ENCODE measurements at regions not wholly inside any gene's neighbourhood (a gene's known extent, or its start where the extent isn't known, plus 50 kb on each side); places are given as distances from the start of the nearest gene placed in this dataset.

GRCh38 chr12:58367041-58367440 is 425.7 kb downstream of the ATP23 start:
- no peak for DNase-seq (ENCODE audit: low spot score)

GRCh38 chr12:58368001-58368400 is 426.6 kb downstream of the ATP23 start:
- DNase-seq (ENCODE audit: low spot score): no peak

- DNase-seq (ENCODE audit: low spot score): no peak
Measured at GRCh38 chr12:58369576-58369975, 428.2 kb downstream of the ATP23 start.

- no peak for DNase-seq (ENCODE audit: low spot score)
Measured at GRCh38 chr12:58372298-58372697, 430.9 kb downstream of the ATP23 start.

- no peak for DNase-seq (ENCODE audit: low spot score)
Measured at GRCh38 chr12:58378028-58378427, 436.7 kb downstream of the ATP23 start.

GRCh38 chr12:58381546-58381945 is 440.2 kb downstream of the ATP23 start:
- DNase-seq (ENCODE audit: low spot score): no peak

GRCh38 chr12:58384196-58384595 is 442.8 kb downstream of the ATP23 start:
- no peak for DNase-seq (ENCODE audit: low spot score)

GRCh38 chr12:58386136-58386535 is 444.8 kb downstream of the ATP23 start:
- DNase-seq (ENCODE audit: low spot score): no peak

- DNase-seq (ENCODE audit: low spot score): no peak
Measured at GRCh38 chr12:58387199-58387598, 445.8 kb downstream of the ATP23 start.

GRCh38 chr12:58388261-58388660 is 446.9 kb downstream of the ATP23 start:
- no peak for DNase-seq (ENCODE audit: low spot score)

- DNase-seq (ENCODE audit: low spot score): no peak
Measured at GRCh38 chr12:58393152-58393551, 451.8 kb downstream of the ATP23 start.

- DNase-seq (ENCODE audit: low spot score): no peak
Measured at GRCh38 chr12:58395056-58395455, 453.7 kb downstream of the ATP23 start.

- DNase-seq (ENCODE audit: low spot score): no peak
Measured at GRCh38 chr12:58395470-58395869, 454.1 kb downstream of the ATP23 start.

- no peak for DNase-seq (ENCODE audit: low spot score)
Measured at GRCh38 chr12:58396239-58396638, 454.9 kb downstream of the ATP23 start.

GRCh38 chr12:58405363-58405762 is 464.0 kb downstream of the ATP23 start:
- no peak for DNase-seq (ENCODE audit: low spot score)

- no peak for DNase-seq (ENCODE audit: low spot score)
Measured at GRCh38 chr12:58408516-58408915, 467.1 kb downstream of the ATP23 start.

GRCh38 chr12:58412461-58413060 is 471.2 kb downstream of the ATP23 start:
- DNase-seq (ENCODE audit: low spot score): no peak

- DNase-seq (ENCODE audit: low spot score): no peak
Measured at GRCh38 chr12:58413794-58414193, 472.4 kb downstream of the ATP23 start.

- DNase-seq (ENCODE audit: low spot score): no peak
Measured at GRCh38 chr12:58414398-58414871, 473.1 kb downstream of the ATP23 start.

GRCh38 chr12:58415716-58416115 is 474.3 kb downstream of the ATP23 start:
- DNase-seq (ENCODE audit: low spot score): no peak

GRCh38 chr12:58416236-58416635 is 474.9 kb downstream of the ATP23 start:
- no peak for DNase-seq (ENCODE audit: low spot score)

- DNase-seq (ENCODE audit: low spot score): no peak
Measured at GRCh38 chr12:58419196-58419760, 477.9 kb downstream of the ATP23 start.

- DNase-seq (ENCODE audit: low spot score): no peak
Measured at GRCh38 chr12:58419905-58420304, 478.5 kb downstream of the ATP23 start.

- DNase-seq (ENCODE audit: low spot score): no peak
Measured at GRCh38 chr12:58420503-58420902, 479.1 kb downstream of the ATP23 start.

All from putamen (tissue), 1 donor.